ENCODE measurements at regions not wholly inside any gene's neighbourhood (a gene's known extent, or its start where the extent isn't known, plus 50 kb on each side); places are given as distances from the start of the nearest gene placed in this dataset.

DNA sequence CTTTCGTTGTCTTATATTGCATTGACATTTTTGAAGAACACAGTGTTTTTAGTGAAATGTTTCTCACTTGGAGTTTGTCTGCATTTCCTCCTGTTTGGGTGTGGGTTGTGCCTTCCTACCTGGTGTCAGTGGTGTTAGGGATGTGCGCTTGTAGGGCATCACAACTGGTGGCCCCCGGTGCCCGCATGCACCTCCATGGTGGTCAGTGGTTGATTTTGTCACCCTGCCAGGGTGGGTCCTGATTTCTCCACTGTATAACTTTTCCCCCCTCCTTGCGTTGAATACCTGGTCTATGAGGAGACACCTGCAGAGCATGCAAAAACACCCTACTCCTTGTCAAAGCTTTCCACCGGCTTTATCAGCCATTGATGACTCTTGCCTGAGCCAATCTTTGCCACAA is 132.9 kb downstream of the BARX1 start:
- no peak overlapping the region for H3K4ac ChIP-seq (replicated peaks; ENCODE audit: insufficient read length, low read depth, low read length)
- H4K5ac ChIP-seq (ENCODE audit: insufficient read length, low read depth, low read length) = no peak overlapping the region
- no peaks in the 10 kb centered on the region for H4K20me1 ChIP-seq (replicated peaks in 1 of 2; ENCODE audit: control insufficient read depth in 1 of 2, insufficient read depth in 2 of 2, low read length in 2 of 2)
- WGBS, 2 experiments (ENCODE audit: extremely low coverage in 1 of 2, insufficient coverage in 1 of 2, insufficient read length in 1 of 2, insufficient replicate concordance in 2 of 2, low coverage in 1 of 2, low lambda C conversion rate in 2 of 2, missing lambda C conversion rate in 1 of 2) = 94% methylated on average over 6 of the region's 6 CpGs; no CpG with 5 or more reads in 1 of the 2 experiments
- POLR2A ChIA-PET (ENCODE audit: partially characterized antibody) = no interaction called here
- H2BK120ac ChIP-seq (replicated peaks; ENCODE audit: low read depth, low read length) = no peak overlapping the region
- H3K79me1 ChIP-seq (ENCODE audit: low read depth, low read length) = no peaks in the 10 kb centered on the region
- no peak overlapping the region for H3K9ac ChIP-seq (replicated peaks in 1 of 4; ENCODE audit: extremely low read depth in 1 of 4, low read depth in 3 of 4, low read length in 3 of 4)
- H2BK12ac ChIP-seq (ENCODE audit: low read depth, low read length) = no peak overlapping the region
- no peak for TF ChIP-seq BRCA1 (IDR thresholded peaks at IDR 0.05; ENCODE audit: low read depth, low read length)
- no peak for TF ChIP-seq CHD2 (IDR thresholded peaks at IDR 0.05; ENCODE audit: low read length)
- no peak for TF ChIP-seq EGR1 (IDR thresholded peaks at IDR 0.05; ENCODE audit: borderline replicate concordance, low read depth, low read length)
- no peak for TF ChIP-seq YY1 (IDR thresholded peaks at IDR 0.05; ENCODE audit: low read depth, low read length)
- no peak for TF ChIP-seq ATF3 (IDR thresholded peaks at IDR 0.05; ENCODE audit: insufficient read depth, low read depth, low read length)
- no peak for TF ChIP-seq KDM5A (IDR thresholded peaks at IDR 0.05; ENCODE audit: low read length)
- no peak for TF ChIP-seq SAP30 (IDR thresholded peaks at IDR 0.05; ENCODE audit: insufficient read depth, insufficient replicate concordance, low read length)
- TF ChIP-seq EP300 (IDR thresholded peaks at IDR 0.05; ENCODE audit: borderline replicate concordance in 1 of 2, low read depth in 2 of 2, low read length in 2 of 2) = no peak
- no peak for TF ChIP-seq TEAD4 (IDR thresholded peaks at IDR 0.05; ENCODE audit: low read depth, low read length)
- H3K4me2 ChIP-seq (ENCODE audit: insufficient read depth in 1 of 2, low read depth in 2 of 2, low read length in 2 of 2) = no peak overlapping the region
- DNase-seq (ENCODE audit: low read depth in 1 of 2, low spot score in 2 of 2) (no peak), FAIRE-seq (no peak)
- no peaks in the 10 kb centered on the region; a peak in 1 of 4 replicates for H3K9me3 ChIP-seq (ENCODE audit: insufficient read depth in 2 of 2, low read depth in 1 of 2, low read length in 1 of 2)
- no peak overlapping the region for H3K56ac ChIP-seq (replicated peaks; ENCODE audit: insufficient read length, low read depth, low read length)
- no peak overlapping the region for H2AFZ ChIP-seq (ENCODE audit: low read length)
- H3K36me3 ChIP-seq (ENCODE audit: control insufficient read depth in 2 of 4, insufficient read depth in 4 of 4, low read length in 3 of 4) = no peaks in the 10 kb centered on the region
- H4K8ac ChIP-seq (ENCODE audit: extremely low read depth, insufficient read depth, low read length) = no peak overlapping the region
- H3K23ac ChIP-seq (ENCODE audit: insufficient read length) = no peak overlapping the region
- no peaks in the 10 kb centered on the region for H3K79me2 ChIP-seq (ENCODE audit: control insufficient read depth in 1 of 2, insufficient read depth in 2 of 2, low read length in 2 of 2)
- H3K18ac ChIP-seq (ENCODE audit: extremely low read depth, low read length) = no peak overlapping the region
- H2AK5ac ChIP-seq (ENCODE audit: low read depth, low read length) = no peak overlapping the region
- H2BK20ac ChIP-seq (ENCODE audit: low read length) = no peak overlapping the region
- no peak overlapping the region for H4K91ac ChIP-seq (replicated peaks; ENCODE audit: insufficient read length, low read length)
- H3K27ac ChIP-seq (ENCODE audit: low read depth, low read length) = no peak overlapping the region
- H2BK5ac ChIP-seq (ENCODE audit: low read depth, low read length) = no peak overlapping the region
- CTCF ChIA-PET (ENCODE audit: partially characterized antibody) = interaction anchor here (1.1 to 6.9 kb wide), 4 partner anchors 10 to 123 kb away, joined by 3 to 105 read pairs (median 13); no protein-coding TSS in a partner anchor
- H3K23me2 ChIP-seq (ENCODE audit: low read depth, low read length) = no peaks in the 10 kb centered on the region; the same call in 1 of the 2 replicates
- H2BK15ac ChIP-seq (ENCODE audit: low read length) = no peak overlapping the region
- peaks cover 0 to 3% (median under 1%) of the 10 kb centered on the region in 4 experiments; a peak in 3 of 7 replicates for H3K27me3 ChIP-seq (replicated peaks in 1 of 4; ENCODE audit: control insufficient read depth in 3 of 4, extremely low read depth in 1 of 4, insufficient read depth in 3 of 4, low read length in 3 of 4)
- H3K4me3 ChIP-seq (ENCODE audit: extremely low read depth in 1 of 4, insufficient read depth in 2 of 4, low read depth in 3 of 4, low read length in 4 of 4) = no peak overlapping the region
- no peak overlapping the region for H3K14ac ChIP-seq (ENCODE audit: insufficient read length)
- H3K4me1 ChIP-seq (replicated peaks in 1 of 4; ENCODE audit: control insufficient read depth in 3 of 4, insufficient read depth in 4 of 4, low read length in 3 of 4) = peaks cover 0 to 7% (median 6%) of the 10 kb centered on the region in 4 experiments; a peak in 4 of 7 replicates
